NCI-H526 (cell line): ENCODE measurements at regions not wholly inside any gene's neighbourhood (a gene's known extent, or its start where the extent isn't known, plus 50 kb on each side); places are given as distances from the start of the nearest gene placed in this dataset.
"Not testable (repeated sequence)": the region's sequence is repeated elsewhere in the genome, so short reads cannot be mapped to it uniquely, and the experiment has no call there.

Experiments
- DNase-seq, 2 experiments: peaks; one replicate each; lab custom pipeline; 2025; lab: John Stamatoyannopoulos, UW

- DNase-seq, result no peak
Observed at GRCh38 chr13:90246687-90247345, 1100.7 kb upstream of the MIR17HG start.

GRCh38 chr13:90253806-90254205, 1093.7 kb upstream of the MIR17HG start:
- no peak for DNase-seq

DNA sequence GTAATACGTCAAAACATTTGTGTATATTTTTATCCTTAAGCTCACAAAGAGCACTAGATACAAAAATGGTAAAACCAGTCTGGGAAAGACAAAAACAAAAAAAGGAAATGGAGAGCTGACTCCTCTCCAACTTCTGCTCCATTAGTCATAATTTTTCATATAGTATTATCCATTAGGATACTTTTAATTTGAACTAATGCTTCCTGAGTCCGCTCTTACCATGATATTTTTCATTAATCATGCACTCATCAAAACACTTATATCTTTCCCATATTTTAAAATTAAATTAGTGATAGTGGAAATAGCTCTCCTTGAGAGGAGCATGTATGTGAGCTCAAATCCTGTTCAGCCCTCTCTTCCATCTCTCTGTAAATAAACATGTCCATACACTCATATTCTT, 1093.0 kb upstream of the MIR17HG start:
- DNase-seq, result no peak

GRCh38 chr13:90256746-90257145, 1090.7 kb upstream of the MIR17HG start:
- no peak for DNase-seq

DNA sequence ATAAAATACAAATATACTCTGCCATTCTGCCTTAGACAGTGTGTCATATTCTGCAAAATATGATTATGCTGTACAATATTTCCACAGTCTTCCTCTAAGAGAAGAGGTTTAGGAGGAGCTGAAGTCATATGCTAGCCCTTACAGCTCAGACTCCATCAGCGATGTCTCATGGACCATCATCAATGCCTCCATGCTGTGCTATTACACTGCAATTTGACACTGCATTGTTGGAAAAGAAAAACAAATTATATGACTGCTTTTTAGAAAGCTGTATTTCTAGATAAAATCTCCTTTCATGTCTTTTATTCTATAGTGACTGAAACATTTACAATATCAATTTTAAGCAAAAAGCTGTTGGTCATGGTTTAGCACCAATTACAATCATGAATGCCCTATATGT, 1089.4 kb upstream of the MIR17HG start:
- no peak for DNase-seq

DNA sequence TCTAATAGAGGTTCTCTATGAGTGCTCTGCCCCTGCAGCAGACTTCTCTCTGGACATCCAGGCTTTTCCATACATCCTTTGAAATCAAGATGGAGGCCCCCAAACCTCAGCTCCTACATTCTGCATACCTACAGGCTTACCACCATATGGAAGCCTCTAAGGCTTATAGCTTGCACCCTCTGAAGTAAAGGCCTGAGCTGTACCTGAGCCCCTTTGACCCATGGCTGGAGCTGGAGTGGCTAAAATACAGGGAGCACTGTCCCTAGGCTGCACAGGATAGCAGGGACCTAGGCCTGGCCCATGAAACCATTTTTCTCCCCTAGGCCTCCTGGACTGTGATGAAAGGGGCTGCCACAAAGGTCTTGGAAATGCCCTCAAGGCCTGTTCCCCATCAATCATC, 1086.1 kb upstream of the MIR17HG start:
- DNase-seq, result no peak

DNA sequence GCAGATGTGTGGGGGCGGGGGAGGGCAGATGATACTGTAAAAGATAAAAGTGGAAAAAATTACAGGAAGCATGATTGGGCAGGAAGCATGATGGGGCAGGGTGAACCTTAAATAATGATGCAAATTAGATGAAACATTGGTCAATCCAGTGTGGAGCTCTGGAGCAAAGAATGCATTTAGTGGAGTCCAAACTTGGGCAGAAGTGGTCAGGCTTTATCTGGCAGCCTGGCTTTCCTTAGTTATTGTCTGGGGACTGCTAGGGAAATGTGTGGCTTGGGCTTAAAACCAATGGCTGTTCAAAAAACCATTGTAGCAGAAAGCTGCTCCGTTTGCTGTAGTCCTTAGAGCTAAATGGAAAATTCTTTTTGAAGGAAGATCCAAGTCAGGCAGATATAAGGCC, 1077.3 kb upstream of the MIR17HG start:
- no peak for DNase-seq

- no peak for DNase-seq
Observed at GRCh38 chr13:90272356-90272755, 1075.1 kb upstream of the MIR17HG start.

DNA sequence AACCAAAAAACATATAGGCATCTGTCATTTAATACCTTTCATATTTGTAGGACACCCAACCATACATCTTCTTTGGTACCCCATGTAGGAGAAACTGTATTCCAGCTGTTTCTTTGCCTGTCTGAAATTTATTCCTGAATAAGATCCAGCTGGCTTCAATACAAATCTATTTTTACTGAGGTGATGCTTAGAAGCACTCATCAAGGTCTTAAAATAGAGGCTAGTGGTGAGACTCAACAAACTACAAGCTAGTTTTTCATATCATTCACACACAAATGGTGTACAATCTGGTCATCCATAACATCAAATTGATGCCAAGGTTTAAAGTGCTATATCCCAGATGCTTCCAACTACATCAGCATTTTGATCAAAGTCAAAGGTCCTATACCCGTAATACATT, 1071.3 kb upstream of the MIR17HG start:
- DNase-seq, result no peak

GRCh38 chr13:90278231-90278630, 1069.3 kb upstream of the MIR17HG start:
- not testable (repeated sequence) for DNase-seq

- no peak for DNase-seq
Observed at GRCh38 chr13:90281709-90282108, 1065.8 kb upstream of the MIR17HG start.

DNA sequence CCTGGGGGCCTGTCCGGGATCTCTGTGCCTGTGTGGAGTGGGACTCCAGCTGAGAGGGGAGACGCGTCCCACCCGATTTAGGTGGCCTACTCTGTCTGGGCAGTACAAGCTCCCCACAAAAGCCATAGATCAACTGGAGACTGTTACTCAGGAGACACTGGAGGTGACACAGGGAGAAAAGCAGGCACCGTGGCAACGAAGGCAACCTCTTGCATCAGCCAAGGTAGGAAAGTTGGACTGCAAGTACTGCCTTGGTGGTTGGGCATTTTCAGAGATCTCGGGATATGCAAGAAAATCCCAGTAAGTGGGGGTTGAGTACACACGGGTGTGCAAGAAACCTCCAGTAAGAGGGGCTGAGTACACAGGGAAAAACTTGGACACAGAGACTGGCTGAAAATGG, 1060.0 kb upstream of the MIR17HG start:
- DNase-seq, result no peak

DNA sequence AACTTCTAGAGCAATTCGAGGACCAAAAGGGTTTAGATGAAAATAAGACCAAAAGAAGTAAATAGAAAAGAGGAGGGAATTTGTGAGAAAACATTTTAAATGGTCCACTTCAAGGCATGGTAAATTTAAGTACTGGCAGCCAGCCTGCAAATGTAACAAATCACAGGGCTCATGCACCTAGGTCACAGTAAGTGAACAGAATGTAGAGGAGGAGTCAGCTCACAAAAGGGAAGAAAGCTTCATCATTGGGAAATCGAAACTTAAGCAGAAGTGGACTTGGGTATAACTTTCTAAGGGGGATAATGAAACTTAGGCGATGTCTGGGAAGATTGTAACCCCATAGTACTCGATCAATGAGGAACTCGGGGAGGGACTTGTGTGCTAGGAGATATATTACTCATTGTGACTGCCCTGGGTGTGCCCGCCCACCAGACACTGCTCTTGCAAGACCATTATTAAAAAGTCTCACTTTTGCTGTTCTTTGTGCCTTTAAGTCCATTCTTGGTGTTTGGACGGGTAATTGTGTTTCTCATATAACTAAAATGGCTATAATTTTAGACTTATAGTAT, 1053.6 kb upstream of the MIR17HG start:
- DNase-seq, result no peak

GRCh38 chr13:90299238-90299637, 1048.2 kb upstream of the MIR17HG start:
- DNase-seq, result no peak

- no peak for DNase-seq
Observed at GRCh38 chr13:90300015-90300414, 1047.5 kb upstream of the MIR17HG start.

DNA sequence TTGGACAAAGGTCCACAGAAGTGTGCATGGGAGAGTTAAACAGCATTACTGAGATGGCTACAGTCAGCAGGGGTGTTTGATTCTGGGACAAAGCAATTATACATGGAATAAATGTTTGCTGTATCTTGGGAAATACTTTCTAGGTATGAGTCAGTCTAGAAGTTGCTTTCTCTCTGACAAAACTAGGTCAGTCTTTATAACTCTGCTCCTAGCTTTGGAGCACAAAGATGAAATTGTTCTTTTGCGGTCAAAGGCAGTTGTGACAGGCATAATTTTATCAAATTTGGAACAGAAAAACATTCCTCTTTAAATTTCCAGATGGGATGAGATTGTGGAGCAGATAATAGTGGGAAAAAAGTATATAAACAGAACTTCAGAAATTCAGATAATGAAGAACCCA, 1045.4 kb upstream of the MIR17HG start:
- no peak for DNase-seq

GRCh38 chr13:90305796-90306195, 1041.7 kb upstream of the MIR17HG start:
- no peak for DNase-seq

DNA sequence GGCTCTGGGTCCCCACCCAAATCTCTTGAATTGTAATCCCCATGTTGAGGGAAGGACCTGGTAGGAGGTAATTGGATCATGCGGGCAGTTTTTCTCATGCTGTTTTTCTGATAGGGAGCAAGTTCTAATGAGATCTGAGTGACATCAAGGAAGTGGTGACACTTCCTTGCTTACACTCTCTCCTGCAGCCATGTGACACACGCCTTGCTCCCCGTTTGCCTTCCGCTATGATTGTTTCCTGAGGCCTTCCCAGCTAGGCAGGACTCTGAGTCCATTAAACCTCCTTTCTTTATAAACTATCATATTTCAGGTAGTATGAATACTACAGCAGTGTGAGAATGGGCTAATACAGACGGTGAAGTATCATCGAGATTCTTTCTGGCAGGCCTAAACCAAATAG, 1040.4 kb upstream of the MIR17HG start:
- DNase-seq, result no peak

GRCh38 chr13:90308249-90308648, 1039.2 kb upstream of the MIR17HG start:
- DNase-seq, result no peak

- DNase-seq, result no peak
Observed at GRCh38 chr13:90311929-90312328, 1035.6 kb upstream of the MIR17HG start.

DNA sequence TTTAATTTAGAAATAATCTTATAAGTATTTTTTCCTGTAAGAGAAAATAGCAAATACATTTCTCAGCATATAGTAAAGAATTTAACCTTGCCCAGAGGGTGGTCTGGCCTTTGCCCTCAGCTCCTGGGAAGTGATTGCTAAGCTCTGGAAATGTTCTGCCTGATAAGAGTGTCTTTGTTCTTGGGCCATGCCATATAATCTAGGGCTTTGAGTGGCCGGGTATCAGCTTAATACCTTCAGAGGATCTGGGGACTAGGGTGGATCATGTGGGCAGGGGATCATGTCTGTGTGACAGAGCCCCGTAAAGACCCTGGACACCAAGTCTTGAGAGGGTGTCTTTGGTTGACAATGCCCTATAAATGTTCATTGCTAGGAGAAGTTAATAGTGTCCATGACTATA, 1032.4 kb upstream of the MIR17HG start:
- DNase-seq, result no peak

- no peak for DNase-seq
Observed at GRCh38 chr13:90320664-90321063, 1026.8 kb upstream of the MIR17HG start.

- DNase-seq, result no peak
Observed at GRCh38 chr13:90321281-90321931, 1026.1 kb upstream of the MIR17HG start.

DNA sequence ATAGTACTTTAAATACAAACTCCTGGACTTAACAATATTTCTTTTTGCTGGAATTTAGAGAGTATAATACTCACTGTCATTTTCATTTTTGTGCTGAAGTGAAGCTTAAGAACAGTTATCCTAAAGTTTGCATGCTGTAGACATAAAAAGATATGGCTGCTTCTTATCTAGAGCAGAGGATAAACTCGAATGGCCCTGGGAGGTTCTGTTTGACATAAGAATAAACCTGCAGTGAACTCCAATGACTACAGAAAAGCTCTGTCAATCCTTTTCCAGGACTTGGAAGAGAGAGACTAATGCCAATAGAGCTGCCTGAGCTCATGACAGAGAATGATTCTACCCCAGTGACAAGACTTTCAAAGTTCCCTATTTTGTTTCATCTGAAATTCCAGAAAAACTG, 1017.8 kb upstream of the MIR17HG start:
- DNase-seq, result no peak
